GM10266 (cell line): ENCODE measurements at regions not wholly inside any gene's neighbourhood (a gene's known extent, or its start where the extent isn't known, plus 50 kb on each side); places are given as distances from the start of the nearest gene placed in this dataset.

Experiments
- DNase-seq: peaks from one replicate; pipeline ENCODE4 v3.0.0; 2012; ENCODE audit errors: extremely low spot score
- TF ChIP-seq, protein P1 (sequence below): IDR thresholded peaks from 2 replicates; pipeline ENCODE4 v1.5.1; 2012; ENCODE audit warnings: mild to moderate bottlenecking, low read depth; ENCODE audit not compliant: control insufficient read depth, insufficient read depth; ENCODE audit errors: missing control alignments

DNA sequence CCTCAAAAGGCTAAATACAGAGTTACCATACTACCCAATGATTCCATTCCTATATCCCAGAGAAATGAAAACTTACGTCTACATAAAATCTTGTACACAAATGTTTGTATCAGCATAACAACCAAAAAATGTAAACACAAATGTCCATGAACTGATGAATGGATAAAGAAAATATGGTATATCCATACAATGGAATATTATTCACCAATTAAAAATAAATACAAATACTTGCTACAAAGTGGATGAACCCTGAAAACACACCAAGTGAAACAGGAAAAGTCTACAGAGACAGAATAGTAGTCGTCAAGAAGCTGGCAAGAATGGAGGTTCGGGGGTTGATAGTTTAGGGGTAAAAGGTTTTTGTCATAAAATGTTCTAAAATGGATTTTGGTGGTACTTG is 54.0 kb upstream of the ANKRD28 start:
- no peak for DNase-seq
- TF ChIP-seq, protein P1, sequence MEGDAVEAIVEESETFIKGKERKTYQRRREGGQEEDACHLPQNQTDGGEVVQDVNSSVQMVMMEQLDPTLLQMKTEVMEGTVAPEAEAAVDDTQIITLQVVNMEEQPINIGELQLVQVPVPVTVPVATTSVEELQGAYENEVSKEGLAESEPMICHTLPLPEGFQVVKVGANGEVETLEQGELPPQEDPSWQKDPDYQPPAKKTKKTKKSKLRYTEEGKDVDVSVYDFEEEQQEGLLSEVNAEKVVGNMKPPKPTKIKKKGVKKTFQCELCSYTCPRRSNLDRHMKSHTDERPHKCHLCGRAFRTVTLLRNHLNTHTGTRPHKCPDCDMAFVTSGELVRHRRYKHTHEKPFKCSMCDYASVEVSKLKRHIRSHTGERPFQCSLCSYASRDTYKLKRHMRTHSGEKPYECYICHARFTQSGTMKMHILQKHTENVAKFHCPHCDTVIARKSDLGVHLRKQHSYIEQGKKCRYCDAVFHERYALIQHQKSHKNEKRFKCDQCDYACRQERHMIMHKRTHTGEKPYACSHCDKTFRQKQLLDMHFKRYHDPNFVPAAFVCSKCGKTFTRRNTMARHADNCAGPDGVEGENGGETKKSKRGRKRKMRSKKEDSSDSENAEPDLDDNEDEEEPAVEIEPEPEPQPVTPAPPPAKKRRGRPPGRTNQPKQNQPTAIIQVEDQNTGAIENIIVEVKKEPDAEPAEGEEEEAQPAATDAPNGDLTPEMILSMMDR: no peak

DNA sequence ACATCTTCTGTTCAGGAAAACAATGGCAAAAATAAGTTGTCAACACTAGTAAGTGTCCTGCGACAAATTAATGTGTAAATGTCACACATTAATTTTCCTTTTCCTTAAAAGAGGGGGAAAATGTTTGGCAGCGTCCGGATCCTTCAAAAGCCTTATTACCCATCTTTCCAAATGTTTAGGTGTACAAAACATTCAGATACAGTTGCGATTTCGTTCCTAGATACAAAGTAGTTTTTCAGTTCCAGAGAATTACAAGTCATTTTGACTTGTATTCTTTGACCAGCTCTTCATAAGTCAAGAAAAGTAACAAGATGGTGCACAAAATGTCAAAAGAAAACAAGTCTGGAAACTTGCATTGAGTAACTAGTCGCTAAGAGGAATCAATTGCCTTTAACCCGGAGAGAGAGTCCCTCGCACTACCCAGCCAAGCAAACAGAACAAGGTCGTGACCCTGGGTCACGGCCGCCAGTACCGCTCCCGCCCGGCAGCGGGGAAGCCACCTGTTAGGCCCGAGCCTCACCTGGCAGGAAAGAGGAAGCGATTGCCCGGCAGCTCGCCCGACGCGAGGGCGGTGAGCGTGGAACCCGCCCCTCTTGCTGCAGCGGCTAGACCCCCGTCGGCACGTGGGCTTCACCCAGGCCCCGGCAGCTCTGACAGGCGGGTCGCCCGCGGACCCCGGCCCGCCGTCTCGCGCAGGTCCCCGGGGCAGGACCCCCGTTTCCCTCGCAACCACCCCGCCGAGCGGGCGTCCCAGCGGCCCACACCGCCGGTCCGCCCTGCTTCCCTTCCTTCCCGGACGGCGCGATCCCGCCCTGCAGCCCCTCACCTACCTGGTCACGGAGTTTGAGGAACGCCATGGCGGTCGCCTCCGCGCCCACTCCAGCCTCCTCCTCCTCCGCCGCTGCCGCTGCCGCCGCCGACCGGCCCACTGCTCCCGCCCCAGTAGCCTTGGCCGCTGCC is 61.0 kb upstream of the ANKRD28 start:
- peak; percentile 72 for DNase-seq
- TF ChIP-seq, protein P1: no peak

DNA sequence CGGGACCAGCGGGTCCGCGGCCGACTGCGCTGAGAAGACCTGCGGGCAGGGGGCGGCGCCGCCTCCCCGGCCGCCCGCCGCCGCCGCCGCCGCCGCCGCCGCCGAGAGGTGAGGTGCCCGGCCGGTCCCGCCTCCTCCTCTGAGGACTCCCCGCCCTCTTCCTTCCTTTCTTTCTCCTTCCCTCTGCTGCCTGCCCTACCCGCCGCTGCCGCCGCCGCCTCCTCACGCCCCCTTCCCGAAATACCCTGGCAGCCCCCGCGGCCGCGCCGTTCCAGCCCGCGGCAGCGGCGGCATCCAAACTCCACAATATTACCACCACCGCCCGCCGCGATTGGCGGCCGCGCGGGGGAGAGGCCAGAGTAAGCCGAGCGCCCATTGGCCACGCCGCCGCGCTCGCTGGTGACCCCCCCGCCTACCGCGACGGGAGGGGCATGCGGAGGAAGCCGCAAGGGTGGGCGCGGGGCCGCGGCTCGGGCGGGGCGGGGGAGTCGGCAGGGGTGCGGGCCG is 61.8 kb upstream of the ANKRD28 start:
- peak; percentile 95 for DNase-seq

DNA sequence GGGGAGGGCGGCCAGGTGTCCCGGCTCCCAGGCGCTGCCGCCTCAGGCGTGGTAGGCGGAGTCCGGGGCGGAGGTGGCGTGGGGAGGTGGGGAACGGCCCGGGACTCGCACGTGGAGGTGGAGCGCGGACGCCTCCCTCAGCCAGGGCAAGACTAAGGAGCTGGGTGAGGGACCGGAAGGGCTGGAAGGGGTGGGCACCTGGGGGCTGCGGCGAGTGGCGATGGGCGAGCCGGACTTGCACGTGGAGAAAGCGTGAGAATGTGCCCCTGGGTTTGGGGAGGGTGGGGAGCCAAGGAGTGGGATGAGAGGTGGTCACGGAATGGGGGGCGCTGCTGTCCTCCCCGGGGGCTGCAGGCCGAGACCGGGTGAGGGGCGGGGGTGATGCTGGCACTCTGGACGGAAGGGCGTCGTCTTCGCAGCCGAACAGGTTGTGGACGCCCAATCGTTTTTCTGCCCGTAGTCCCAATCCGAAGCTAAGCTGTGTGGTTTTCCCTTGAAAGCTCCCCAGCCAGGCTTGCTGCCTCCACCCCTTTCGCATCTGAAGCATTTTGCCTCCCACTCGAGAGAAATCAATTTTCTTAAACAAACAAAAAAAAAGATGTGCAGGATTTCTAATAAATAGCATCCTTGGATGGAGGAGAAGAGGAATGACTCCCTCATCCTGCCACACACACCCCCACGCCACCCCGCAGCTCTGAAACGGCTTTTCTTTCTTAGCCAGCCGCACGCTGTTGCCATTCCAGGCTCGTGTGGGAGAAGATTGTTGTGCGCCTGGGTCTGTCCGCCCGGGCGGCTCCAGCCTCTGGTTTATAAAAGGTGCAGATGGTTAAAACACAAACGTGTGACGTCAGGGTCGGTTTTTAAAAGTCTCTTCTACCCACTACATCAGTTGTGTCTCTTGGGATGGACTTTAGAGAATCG is 62.5 kb upstream of the ANKRD28 start:
- TF ChIP-seq, protein P1: no peak

More for the DNA sequence above, 61.8 kb upstream of the ANKRD28 start:
- TF ChIP-seq, protein P1: no peak

DNA sequence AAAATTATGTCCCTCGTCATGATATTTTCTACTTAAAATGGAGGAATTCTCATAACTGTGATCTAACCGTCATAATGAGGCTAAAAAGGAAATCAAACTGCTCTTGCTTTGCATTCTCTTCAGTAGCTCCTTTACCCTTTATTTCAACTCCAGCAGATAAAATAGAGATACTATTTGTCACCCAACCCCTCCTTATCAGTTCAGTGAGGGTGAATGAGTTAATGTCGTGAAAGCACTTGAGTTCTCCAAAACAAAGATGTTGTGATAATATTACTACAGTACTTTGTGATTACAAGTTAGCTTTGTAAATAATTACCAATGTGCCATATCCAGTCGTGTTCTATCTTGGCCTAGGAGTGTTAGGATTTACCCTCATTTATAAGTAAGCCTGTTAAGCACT is 63.4 kb upstream of the ANKRD28 start:
- TF ChIP-seq, protein P1: no peak
- no peak for DNase-seq

More for the DNA sequence above, 62.5 kb upstream of the ANKRD28 start:
- peak; percentile 50 for DNase-seq

DNA sequence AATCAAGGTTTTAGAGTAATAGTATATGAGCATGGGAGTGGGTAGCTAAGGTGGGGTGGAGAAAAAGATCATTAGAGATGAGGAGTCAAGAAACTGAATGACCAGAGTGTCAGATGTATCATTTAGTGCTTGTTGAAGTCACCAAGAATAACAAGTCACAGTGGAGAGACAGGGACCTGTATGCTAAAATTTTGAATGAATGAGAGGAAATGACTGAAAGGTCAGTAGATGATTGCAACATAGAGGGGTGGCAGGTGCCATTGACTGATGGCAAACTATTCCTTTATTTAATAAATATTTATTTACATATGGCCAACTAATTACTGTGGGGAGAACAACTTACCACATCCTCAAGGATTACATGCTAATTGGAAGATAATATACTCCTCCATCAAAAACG is 75.0 kb upstream of the ANKRD28 start:
- TF ChIP-seq, protein P1: no peak
- no peak for DNase-seq
